Astrocyte of the cerebellum (primary cell): ENCODE measurements at regions not wholly inside any gene's neighbourhood (a gene's known extent, or its start where the extent isn't known, plus 50 kb on each side); places are given as distances from the start of the nearest gene placed in this dataset.

Experiments
- DNase-seq: peaks from one replicate; pipeline ENCODE4 v3.0.0-alpha.2; 2011; ENCODE audit warnings: low read depth
- H3K4me3 ChIP-seq: 2 replicates; pipeline ENCODE4 v1.5.1; 2011; ENCODE audit warnings: mild to moderate bottlenecking, low read depth, low read length, moderate library complexity
- CTCF ChIP-seq: IDR thresholded peaks from 2 replicates; pipeline ENCODE4 v1.5.1; 2012; ENCODE audit warnings: low read length, low read depth, moderate library complexity, mild to moderate bottlenecking; ENCODE audit errors: missing control alignments
- in situ Hi-C: cut with HindIII; loops from 2 replicates; pipeline ENCODE4 v1.10.0; 2017; ENCODE audit warnings: low sequenced_read_pairs

DNA sequence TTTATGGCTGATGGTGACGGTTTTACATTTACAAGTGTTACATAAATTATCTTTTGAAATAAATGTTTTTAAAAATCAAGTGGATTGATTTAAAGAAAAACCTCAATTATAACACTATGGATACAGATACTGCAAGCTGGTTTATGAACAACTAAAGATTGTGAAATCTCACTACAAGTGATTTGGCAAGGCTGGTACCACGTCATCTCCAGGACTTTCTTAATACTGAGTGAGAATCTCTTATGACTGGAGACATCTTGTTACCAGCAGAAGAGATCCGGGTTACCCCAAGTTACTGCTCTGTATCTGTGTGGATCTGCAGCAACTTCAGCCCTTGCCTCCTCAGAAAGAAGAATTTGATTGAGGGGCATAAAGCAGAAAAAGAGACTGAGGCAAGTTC lies 452.9 kb downstream of the MN1 start:
- H3K4me3 ChIP-seq = no peak overlapping the region
- TF ChIP-seq CTCF = no peak
- DNase-seq = no peak
- in situ Hi-C loops = loop anchor here (10.0 kb wide), 1 partner anchor 56 kb away; no protein-coding TSS in a partner anchor

GRCh38 chr22:27349456-27349855 lies 452.1 kb downstream of the MN1 start:
- no peak for DNase-seq
- H3K4me3 ChIP-seq = no peak overlapping the region
- TF ChIP-seq CTCF = no peak
- in situ Hi-C loops = loop anchor here (10.0 kb wide), 1 partner anchor 55 kb away; no protein-coding TSS in a partner anchor

DNA sequence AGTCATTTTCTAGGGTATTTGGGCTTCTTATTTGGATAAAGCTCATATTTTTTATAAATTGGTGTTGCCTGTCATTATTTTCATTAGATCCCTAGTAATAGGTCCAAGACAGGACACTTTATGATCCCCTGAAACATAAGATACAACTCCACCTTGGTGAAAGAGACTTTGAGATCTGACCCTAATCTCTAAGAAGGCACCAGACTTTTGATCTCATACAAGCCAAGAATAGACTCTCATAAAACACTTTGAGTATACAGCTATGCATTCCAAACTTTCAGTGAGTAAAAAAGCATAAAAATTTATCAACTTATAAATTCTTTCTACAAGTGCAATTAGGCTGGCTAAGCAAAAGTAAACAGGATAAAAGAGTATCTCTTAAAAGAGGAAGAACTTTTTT lies 451.2 kb downstream of the MN1 start:
- H3K4me3 ChIP-seq = no peak overlapping the region
- no peak for DNase-seq
- TF ChIP-seq CTCF = no peak
- in situ Hi-C loops = no loop called here

DNA sequence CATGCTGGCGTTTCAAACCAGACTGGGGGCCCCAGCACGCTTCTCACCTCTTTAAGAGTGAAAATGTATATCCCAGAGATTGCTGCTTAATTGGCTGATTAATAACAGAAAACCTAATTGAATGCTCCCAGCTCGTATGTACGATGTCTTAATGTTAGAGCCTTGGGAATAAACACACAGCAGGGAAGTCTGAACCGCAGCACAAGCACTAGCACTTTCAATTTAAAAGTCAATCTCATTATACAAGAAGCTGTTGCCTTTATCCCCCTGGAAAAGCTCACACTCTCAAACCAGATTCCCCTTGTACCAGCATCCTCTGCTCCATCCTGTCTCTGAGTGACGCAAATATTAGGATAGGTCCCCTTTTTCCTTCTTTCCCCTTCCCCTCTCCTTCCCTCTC lies 449.1 kb downstream of the MN1 start:
- no peak for DNase-seq
- in situ Hi-C loops = no loop called here
- no peak overlapping the region for H3K4me3 ChIP-seq
- no peak for TF ChIP-seq CTCF

DNA sequence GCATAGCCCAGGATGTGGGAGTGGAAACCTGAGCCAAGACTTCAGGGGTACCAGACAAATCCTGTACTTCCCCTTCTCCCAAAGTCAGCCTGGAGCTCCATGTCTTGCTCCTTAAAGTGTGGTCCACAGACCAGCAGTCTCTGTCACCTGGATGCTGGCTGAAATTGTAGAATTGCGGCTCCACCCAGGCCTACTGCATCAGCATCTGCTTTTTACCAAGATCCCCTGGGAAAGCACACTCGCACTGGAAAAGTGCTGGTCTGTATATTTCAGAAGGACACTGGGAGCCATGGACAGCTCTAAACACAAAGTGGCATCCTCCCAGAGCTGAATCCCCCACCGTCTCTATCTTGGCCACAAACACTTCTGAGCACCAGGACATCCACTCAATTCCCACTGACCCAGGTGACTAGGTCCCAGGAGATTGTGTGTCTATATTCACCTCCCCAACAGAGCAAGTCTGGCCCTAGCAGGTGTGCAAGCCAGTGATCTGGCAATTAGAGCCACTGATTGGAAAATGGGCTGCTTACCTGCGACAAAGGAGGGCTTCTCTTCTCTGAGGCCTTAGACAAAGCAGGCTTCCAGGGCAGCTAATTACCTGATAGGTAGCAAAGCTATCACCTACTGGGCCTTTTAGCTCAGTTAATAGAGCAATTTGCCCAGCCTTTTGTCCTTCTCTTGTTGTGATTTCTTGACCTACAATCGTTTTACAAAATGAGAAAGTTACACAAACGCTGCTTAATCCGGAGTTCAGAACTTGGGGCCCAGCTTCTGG lies 443.3 kb downstream of the MN1 start:
- in situ Hi-C loops = no loop called here
- no peak for TF ChIP-seq CTCF
- DNase-seq = no peak
- H3K4me3 ChIP-seq = no peak overlapping the region

GRCh38 chr22:27370269-27370668 lies 431.3 kb downstream of the MN1 start:
- no peak overlapping the region for H3K4me3 ChIP-seq
- in situ Hi-C loops = no loop called here
- no peak for TF ChIP-seq CTCF
- DNase-seq = no peak
